Activated CD4-positive, alpha-beta T cell treated with anti-CD3 and anti-CD28 coated beads for 36 hours (primary cell): ENCODE measurements at regions not wholly inside any gene's neighbourhood (a gene's known extent, or its start where the extent isn't known, plus 50 kb on each side); places are given as distances from the start of the nearest gene placed in this dataset.

Experiments used
- ATAC-seq: fragments of 200-7000 bp; cut with Tn5 transposase; one replicate; pipeline ENCODE4 v1.10.0; 2021; ENCODE audit warnings: mild to moderate bottlenecking, moderate library complexity
- CTCF ChIA-PET: fragments of 350-600 bp; sonication (Branson Sonifier 250); formaldehyde crosslinking; loops from one replicate; lab custom pipeline; 2021; ENCODE audit warnings: antibody characterized with exemption; lab: Charles Lee
- POLR2A ChIA-PET: fragments of 350-600 bp; sonication (Branson Sonifier 250); formaldehyde crosslinking; loops from one replicate; lab custom pipeline; 2021; ENCODE audit warnings: antibody characterized with exemption, inconsistent platforms; lab: Charles Lee
- DNase-seq: peaks from one replicate; pipeline ENCODE4 v3.0.0-alpha.2; 2020
- H3K27ac Mint-ChIP-seq: one replicate; pipeline ENCODE4 v1.8.0; 2021; ENCODE audit warnings: mixed read lengths
- H3K27me3 Mint-ChIP-seq: one replicate; pipeline ENCODE4 v1.8.0; 2021; ENCODE audit warnings: mixed read lengths
- H3K36me3 Mint-ChIP-seq: one replicate; pipeline ENCODE4 v1.8.0; 2021; ENCODE audit warnings: low read depth, mixed read lengths
- H3K4me1 Mint-ChIP-seq: one replicate; pipeline ENCODE4 v1.8.0; 2021; ENCODE audit warnings: mixed read lengths
- H3K4me3 Mint-ChIP-seq: one replicate; pipeline ENCODE4 v1.8.0; 2021; ENCODE audit warnings: mild to moderate bottlenecking, moderate library complexity, mixed read lengths
- H3K9me3 Mint-ChIP-seq: one replicate; pipeline ENCODE4 v1.8.0; 2021; ENCODE audit warnings: low read depth, mixed read lengths
- intact Hi-C, 2 experiments: fragments of 100-400 bp; cut with DNase I in 1 of 2; cut with micrococcal nuclease in 1 of 2; formaldehyde crosslinking; loops; one replicate each; pipeline versions ENCODE4 v1.14.2 to v1.15.1; 2022 to 2024; cut with DNase I, micrococcal nuclease

- no peaks in the 10 kb centered on the region for H3K36me3 Mint-ChIP-seq
- POLR2A ChIA-PET: no interaction called here
- peaks cover 3% of the 10 kb centered on the region for H3K9me3 Mint-ChIP-seq
- ATAC-seq (no peak), DNase-seq (no peak)
- no peaks in the 10 kb centered on the region for H3K4me1 Mint-ChIP-seq
- CTCF ChIA-PET: no interaction called here
- no peak overlapping the region for H3K27ac Mint-ChIP-seq
- no peaks in the 10 kb centered on the region for H3K27me3 Mint-ChIP-seq
- intact Hi-C loops: no loop called here
- H3K4me3 Mint-ChIP-seq: no peak overlapping the region
These were observed 823.2 kb upstream of the LCORL start for GRCh38 chr4:18844726-18845125.

GRCh38 chr4:18842431-18842830 lies 820.9 kb upstream of the LCORL start:
- H3K36me3 Mint-ChIP-seq: no peaks in the 10 kb centered on the region
- ChIA-PET POLR2A (no interaction called here), CTCF (no interaction called here)
- intact Hi-C loops: no loop called here
- peaks cover 5% of the 10 kb centered on the region for H3K9me3 Mint-ChIP-seq
- no peaks in the 10 kb centered on the region for H3K27me3 Mint-ChIP-seq
- no peak overlapping the region for H3K27ac Mint-ChIP-seq
- DNase-seq: no peak
- no peak for ATAC-seq
- H3K4me1 Mint-ChIP-seq: no peaks in the 10 kb centered on the region
- no peak overlapping the region for H3K4me3 Mint-ChIP-seq

- H3K27me3 Mint-ChIP-seq: no peaks in the 10 kb centered on the region
- H3K9me3 Mint-ChIP-seq: peaks cover 3% of the 10 kb centered on the region
- POLR2A ChIA-PET: no interaction called here
- intact Hi-C loops: no loop called here
- ATAC-seq: no peak
- no peak overlapping the region for H3K4me3 Mint-ChIP-seq
- H3K36me3 Mint-ChIP-seq: no peaks in the 10 kb centered on the region
- no peak overlapping the region for H3K27ac Mint-ChIP-seq
- no peak for DNase-seq
- no peaks in the 10 kb centered on the region for H3K4me1 Mint-ChIP-seq
- CTCF ChIA-PET: no interaction called here
These were observed 818.9 kb upstream of the LCORL start for GRCh38 chr4:18840481-18840880.

GRCh38 chr4:18816228-18816895 lies 794.8 kb upstream of the LCORL start:
- H3K27ac Mint-ChIP-seq: no peak overlapping the region
- intact Hi-C loops: no loop called here
- H3K4me3 Mint-ChIP-seq: no peak overlapping the region
- no peaks in the 10 kb centered on the region for H3K27me3 Mint-ChIP-seq
- no peak for DNase-seq
- ChIA-PET POLR2A (no interaction called here), CTCF (no interaction called here)
- ATAC-seq: no peak
- peaks cover 5% of the 10 kb centered on the region for H3K9me3 Mint-ChIP-seq
- H3K36me3 Mint-ChIP-seq: no peaks in the 10 kb centered on the region
- H3K4me1 Mint-ChIP-seq: no peaks in the 10 kb centered on the region

GRCh38 chr4:18815779-18816173 lies 794.2 kb upstream of the LCORL start:
- H3K27me3 Mint-ChIP-seq: no peaks in the 10 kb centered on the region
- no peak for DNase-seq
- H3K9me3 Mint-ChIP-seq: peaks cover 4% of the 10 kb centered on the region
- no peak overlapping the region for H3K27ac Mint-ChIP-seq
- no peaks in the 10 kb centered on the region for H3K4me1 Mint-ChIP-seq
- H3K4me3 Mint-ChIP-seq: no peak overlapping the region
- intact Hi-C loops: no loop called here
- ChIA-PET POLR2A (no interaction called here), CTCF (no interaction called here)
- no peak for ATAC-seq
- no peaks in the 10 kb centered on the region for H3K36me3 Mint-ChIP-seq

- DNase-seq: no peak
- H3K4me3 Mint-ChIP-seq: no peak overlapping the region
- H3K27me3 Mint-ChIP-seq: no peaks in the 10 kb centered on the region
- ChIA-PET CTCF (no interaction called here), POLR2A (no interaction called here)
- no peaks in the 10 kb centered on the region for H3K36me3 Mint-ChIP-seq
- intact Hi-C loops: no loop called here
- no peaks in the 10 kb centered on the region for H3K4me1 Mint-ChIP-seq
- no peak overlapping the region for H3K27ac Mint-ChIP-seq
- no peak for ATAC-seq
- H3K9me3 Mint-ChIP-seq: peaks cover 4% of the 10 kb centered on the region
These were observed 793.7 kb upstream of the LCORL start for GRCh38 chr4:18815081-18815778.

- ChIA-PET CTCF (no interaction called here), POLR2A (no interaction called here)
- Mint-ChIP-seq H3K4me3 (no peak overlapping the region), H3K27me3 (no peaks in the 10 kb centered on the region), H3K9me3 (peaks cover 4% of the 10 kb centered on the region), H3K4me1 (no peaks in the 10 kb centered on the region), H3K27ac (no peak overlapping the region), H3K36me3 (no peaks in the 10 kb centered on the region)
- ATAC-seq (no peak), DNase-seq (no peak)
- intact Hi-C loops: no loop called here
These were observed 792.2 kb upstream of the LCORL start for GRCh38 chr4:18813771-18814170.

- CTCF ChIA-PET: no interaction called here
- Mint-ChIP-seq H3K36me3 (no peaks in the 10 kb centered on the region), H3K27ac (no peak overlapping the region), H3K4me3 (no peak overlapping the region), H3K27me3 (no peaks in the 10 kb centered on the region), H3K9me3 (peaks cover 4% of the 10 kb centered on the region), H3K4me1 (no peaks in the 10 kb centered on the region)
- ATAC-seq (no peak), DNase-seq (no peak)
- intact Hi-C loops: no loop called here
- POLR2A ChIA-PET: no interaction called here
These were observed 791.5 kb upstream of the LCORL start for GRCh38 chr4:18813055-18813454.

GRCh38 chr4:18803781-18804180 lies 782.2 kb upstream of the LCORL start:
- Mint-ChIP-seq H3K27ac (no peak overlapping the region), H3K4me3 (no peak overlapping the region), H3K9me3 (no peaks in the 10 kb centered on the region), H3K36me3 (no peaks in the 10 kb centered on the region), H3K4me1 (no peaks in the 10 kb centered on the region), H3K27me3 (no peaks in the 10 kb centered on the region)
- CTCF ChIA-PET: no interaction called here
- DNase-seq (no peak), ATAC-seq (no peak)
- POLR2A ChIA-PET: no interaction called here
- intact Hi-C loops: no loop called here

- H3K27me3 Mint-ChIP-seq: no peaks in the 10 kb centered on the region
- no peak for DNase-seq
- no peaks in the 10 kb centered on the region for H3K9me3 Mint-ChIP-seq
- ChIA-PET CTCF (no interaction called here), POLR2A (no interaction called here)
- intact Hi-C loops: no loop called here
- ATAC-seq: no peak
- H3K27ac Mint-ChIP-seq: no peak overlapping the region
- no peak overlapping the region for H3K4me3 Mint-ChIP-seq
- H3K4me1 Mint-ChIP-seq: no peaks in the 10 kb centered on the region
- no peaks in the 10 kb centered on the region for H3K36me3 Mint-ChIP-seq
These were observed 776.6 kb upstream of the LCORL start for GRCh38 chr4:18798123-18798522.

- Mint-ChIP-seq H3K4me3 (no peak overlapping the region), H3K36me3 (no peaks in the 10 kb centered on the region), H3K9me3 (no peaks in the 10 kb centered on the region), H3K27me3 (no peaks in the 10 kb centered on the region), H3K27ac (no peak overlapping the region), H3K4me1 (no peaks in the 10 kb centered on the region)
- no peak for DNase-seq
- intact Hi-C loops: no loop called here
- ChIA-PET CTCF (interaction anchor here (1.0 kb wide), 1 partner anchor 26 kb away, joined by 3 read pairs; no protein-coding TSS in a partner anchor), POLR2A (no interaction called here)
- ATAC-seq: no peak
These were observed 774.2 kb upstream of the LCORL start for GRCh38 chr4:18795794-18796193.

GRCh38 chr4:18777190-18777930 lies 755.8 kb upstream of the LCORL start:
- intact Hi-C loops: no loop called here
- no peaks in the 10 kb centered on the region for H3K4me1 Mint-ChIP-seq
- H3K27ac Mint-ChIP-seq: no peak overlapping the region
- H3K9me3 Mint-ChIP-seq: peaks cover 4% of the 10 kb centered on the region
- no peaks in the 10 kb centered on the region for H3K36me3 Mint-ChIP-seq
- ATAC-seq (no peak), DNase-seq (no peak)
- POLR2A ChIA-PET: no interaction called here
- CTCF ChIA-PET: no interaction called here
- no peaks in the 10 kb centered on the region for H3K27me3 Mint-ChIP-seq
- H3K4me3 Mint-ChIP-seq: no peak overlapping the region
